ENCODE measurements at regions not wholly inside any gene's neighbourhood (a gene's known extent, or its start where the extent isn't known, plus 50 kb on each side); places are given as distances from the start of the nearest gene placed in this dataset.

GRCh38 chr5:58133216-58133615, 326.7 kb downstream of the PLK2 start:
- TF ChIP-seq POLR2A (IDR thresholded peaks at IDR 0.05) (no peak), CTCF (IDR thresholded peaks at IDR 0.05) (no peak)
